ENCODE measurements at regions not wholly inside any gene's neighbourhood (a gene's known extent, or its start where the extent isn't known, plus 50 kb on each side); places are given as distances from the start of the nearest gene placed in this dataset.

- DNase-seq (ENCODE audit: low read depth in 1 of 2, low spot score in 1 of 2): no peak
- Histone ChIP-seq H3K9me3 (no peaks in the 10 kb centered on the region), H3K4me3 (no peak overlapping the region), H3K4me2 (no peak overlapping the region), H3K27ac (no peak overlapping the region), H3K4me1 (no peaks in the 10 kb centered on the region)
- CTCF ChIA-PET: no interaction called here
- 5% methylated on average over 2 of the region's 2 CpGs for WGBS (ENCODE audit: missing lambda C conversion rate)
- ATAC-seq: no peak
- TF ChIP-seq KDM5A (IDR thresholded peaks at IDR 0.05): no peak
- POLR2A ChIA-PET: no interaction called here
- FAIRE-seq: no peak
Observed at GRCh38 chr11:26109658-26110368, 222.1 kb upstream of the ANO3 start.

GRCh38 chr11:26112264-26112663 is 219.7 kb upstream of the ANO3 start:
- Histone ChIP-seq H3K4me3 (no peak overlapping the region), H3K27ac (no peak overlapping the region), H3K4me2 (no peak overlapping the region), H3K4me1 (no peaks in the 10 kb centered on the region), H3K9me3 (no peaks in the 10 kb centered on the region)
- ChIA-PET CTCF (no interaction called here), POLR2A (no interaction called here)
- TF ChIP-seq ELK1 (IDR thresholded peaks at IDR 0.05; ENCODE audit: low read depth, low read length) (no peak), MAFK (IDR thresholded peaks at IDR 0.05; ENCODE audit: partially characterized antibody) (peak; percentile 97)
- ATAC-seq (no peak), FAIRE-seq (no peak), DNase-seq (ENCODE audit: low read depth in 1 of 2, low spot score in 1 of 2) (no peak)

GRCh38 chr11:26121466-26121865 is 210.5 kb upstream of the ANO3 start:
- CTCF ChIA-PET: no interaction called here
- Histone ChIP-seq H3K27ac (no peak overlapping the region), H3K4me1 (no peaks in the 10 kb centered on the region), H3K9me3 (no peaks in the 10 kb centered on the region), H3K4me2 (no peak overlapping the region), H3K4me3 (no peak overlapping the region)
- TF ChIP-seq GATA3 (IDR thresholded peaks at IDR 0.05; ENCODE audit: borderline replicate concordance) (no peak), ZFP36 (IDR thresholded peaks at IDR 0.05; ENCODE audit: borderline replicate concordance, partially characterized antibody) (no peak), HDAC2 (IDR thresholded peaks at IDR 0.05) (no peak), JUN (IDR thresholded peaks at IDR 0.05) (no peak), CTCF (IDR thresholded peaks at IDR 0.05) (no peak), PHF8 (IDR thresholded peaks at IDR 0.05; ENCODE audit: borderline replicate concordance, low read depth) (no peak), USF2 (IDR thresholded peaks at IDR 0.05) (no peak)
- DNase-seq (ENCODE audit: low read depth in 1 of 2, low spot score in 1 of 2): no peak
- WGBS (ENCODE audit: missing lambda C conversion rate): 62% methylated on average over 2 of the region's 2 CpGs
- POLR2A ChIA-PET: no interaction called here
- no peak for ATAC-seq
- no peak for FAIRE-seq

- FAIRE-seq (no peak), DNase-seq (ENCODE audit: low read depth in 1 of 2, low spot score in 1 of 2) (no peak)
- CTCF ChIA-PET: no interaction called here
- no peak for TF ChIP-seq SREBF2 (IDR thresholded peaks at IDR 0.05)
- TF ChIP-seq REST (IDR thresholded peaks at IDR 0.05): no peak
- TF ChIP-seq E2F6 (IDR thresholded peaks at IDR 0.05; ENCODE audit: borderline replicate concordance, low read depth): no peak
- no peak for TF ChIP-seq RCOR1 (IDR thresholded peaks at IDR 0.05; ENCODE audit: low read depth, low read length)
- no peak for TF ChIP-seq CBX8 (IDR thresholded peaks at IDR 0.05)
- no peak for TF ChIP-seq POLR2AphosphoS2 (conservative IDR thresholded peaks at IDR 0.05; ENCODE audit: low read length)
- no peak for TF ChIP-seq CEBPB (IDR thresholded peaks at IDR 0.05)
- no peak for TF ChIP-seq PHF8 (IDR thresholded peaks at IDR 0.05; ENCODE audit: borderline replicate concordance, low read depth)
- TF ChIP-seq EHMT2 (IDR thresholded peaks at IDR 0.05; ENCODE audit: low read depth): no peak
- TF ChIP-seq ATOH8 (CRISPR knock-in tag; IDR thresholded peaks at IDR 0.05; ENCODE audit: low read depth): no peak
- no peak for TF ChIP-seq ESRRA (IDR thresholded peaks at IDR 0.05; ENCODE audit: borderline replicate concordance, low read length)
- TF ChIP-seq FOSL2 (IDR thresholded peaks at IDR 0.05): no peak
- TF ChIP-seq FOSL2 (CRISPR knock-in tag; IDR thresholded peaks at IDR 0.05): no peak
- TF ChIP-seq TP53 (CRISPR knock-in tag; IDR thresholded peaks at IDR 0.05): no peak
- TF ChIP-seq GATA3 (IDR thresholded peaks at IDR 0.05; ENCODE audit: borderline replicate concordance): no peak
Observed at GRCh38 chr11:26126741-26127140, 205.2 kb upstream of the ANO3 start.

More at GRCh38 chr11:26126741-26127140, 205.2 kb upstream of the ANO3 start:
- no peak for ATAC-seq
- no peaks in the 10 kb centered on the region for H3K9me3 ChIP-seq
- no peak overlapping the region for H3K4me3 ChIP-seq
- H3K27ac ChIP-seq: no peak overlapping the region
- POLR2A ChIA-PET: no interaction called here
- no peak overlapping the region for H3K4me2 ChIP-seq
- no peaks in the 10 kb centered on the region for H3K4me1 ChIP-seq

Data from A549 (cell line).